K562 (cell line): ENCODE measurements at regions not wholly inside any gene's neighbourhood (a gene's known extent, or its start where the extent isn't known, plus 50 kb on each side); places are given as distances from the start of the nearest gene placed in this dataset.

Experiments
- ATAC-seq: fragments of 200-7000 bp; cut with Tn5 transposase; 3 replicates; pipeline ENCODE4 v1.9.1; 2020; ENCODE audit warnings: moderate library complexity
- BruUV-seq: library from RNA; stranded (reverse); fragments of 400-500 nt; replicated peaks from 2 replicates; lab custom pipeline; 2021; lab: Mats Ljungman, UMichigan
- CTCF ChIA-PET: fragments of 300-600 bp; formaldehyde crosslinking; extraction: SDS; loops from one replicate; lab custom pipeline; 2021; ENCODE audit warnings: low intra/inter-chr PET ratio; lab: Yijun Ruan, JAX
- POLR2A ChIA-PET: fragments of 300-600, 350-650 bp; sonication (Branson Sonifier 250); formaldehyde crosslinking; extraction: SDS; loops from one replicate; lab custom pipeline; 2021; ENCODE audit warnings: antibody characterized with exemption, inconsistent platforms; lab: Yijun Ruan, JAX
- DNase-seq, 4 experiments: peaks; one replicate each; pipeline versions ENCODE4 v3.0.0 to v3.0.0-alpha.2; 2011 to 2018; ENCODE audit warnings: low spot score in 3 of 4, mixed read lengths in 3 of 4; ENCODE audit errors: extremely low read depth in 1 of 4
- FAIRE-seq: peaks from 2 replicates; lab custom pipeline; 2011; peaks lifted over from hg19 to GRCh38; lab: Jason Lieb, UNC
- H2AFZ ChIP-seq: 2 replicates; pipeline ENCODE4 v1.6.0; 2011; ENCODE audit warnings: low read depth, low read length, control low read depth, inconsistent platforms
- H3K27ac ChIP-seq: fragments of 200-600 bp; 3 replicates; pipeline ENCODE4 v1.8.0; 2011; ENCODE audit warnings: low read depth, mild to moderate bottlenecking, control low read depth, inconsistent platforms, low read length, moderate library complexity, mixed read lengths; ENCODE audit errors: extremely low read depth
- H3K27me3 ChIP-seq, 2 experiments: fragments of 300-600 bp in 1 of 2; 2 replicates in 1 of 2; 3 replicates in 1 of 2; pipeline versions ENCODE4 v1.6.0 to v1.8.0; 2011; ENCODE audit warnings: inconsistent platforms in 2 of 2, low read length in 2 of 2, mild to moderate bottlenecking in 1 of 2, mixed read lengths in 1 of 2, moderate library complexity in 1 of 2; ENCODE audit not compliant: control insufficient read depth in 2 of 2, insufficient read depth in 2 of 2
- H3K36me3 ChIP-seq: fragments of 300-600 bp; 3 replicates; pipeline ENCODE4 v1.8.0; 2011; ENCODE audit warnings: mild to moderate bottlenecking, low read length, inconsistent platforms; ENCODE audit not compliant: control insufficient read depth, insufficient read depth
- H3K4me1 ChIP-seq, 2 experiments: fragments of 200-600 bp in 1 of 2; replicated peaks in 1 of 2; 2 replicates in 1 of 2; 3 replicates in 1 of 2; pipeline versions ENCODE4 v1.5.1 to v1.8.0; 2011; ENCODE audit warnings: inconsistent platforms in 2 of 2, low read length in 2 of 2, mild to moderate bottlenecking in 1 of 2, mixed read lengths in 1 of 2, moderate library complexity in 1 of 2; ENCODE audit not compliant: control insufficient read depth in 2 of 2, insufficient read depth in 2 of 2
- H3K4me2 ChIP-seq: 2 replicates; pipeline ENCODE4 v1.6.1; 2011; ENCODE audit warnings: low read length, control low read depth, inconsistent platforms, mixed read lengths; ENCODE audit not compliant: insufficient read depth
- H3K4me3 ChIP-seq: fragments of 200-600 bp; sonication (generic), shearing (Covaris generic); 2 replicates; pipeline ENCODE4 v1.5.1; 2016; ENCODE audit warnings: control low read depth, inconsistent platforms
- H3K79me2 ChIP-seq: fragments of 200-600 bp; 3 replicates; pipeline ENCODE4 v1.8.0; 2011; ENCODE audit warnings: low read length, inconsistent platforms; ENCODE audit not compliant: control insufficient read depth, insufficient read depth
- H3K9ac ChIP-seq, 2 experiments: 2 replicates each; pipeline versions ENCODE4 v1.6.0 to v1.6.1; 2011; ENCODE audit warnings: low read depth in 2 of 2, low read length in 2 of 2, control low read depth in 1 of 2, inconsistent platforms in 1 of 2, mild to moderate bottlenecking in 1 of 2, mixed read lengths in 1 of 2; ENCODE audit not compliant: insufficient read depth in 1 of 2
- H3K9me1 ChIP-seq: one replicate; pipeline ENCODE4 v1.6.0; 2011; ENCODE audit warnings: inconsistent platforms, mild to moderate bottlenecking, low read length, moderate library complexity; ENCODE audit not compliant: control insufficient read depth, insufficient read depth
- H3K9me3 ChIP-seq: replicated peaks from 2 replicates; pipeline ENCODE4 v1.5.1; 2011; ENCODE audit warnings: low read depth, low read length, inconsistent platforms; ENCODE audit not compliant: control insufficient read depth, insufficient read depth
- H4K20me1 ChIP-seq: replicated peaks from 2 replicates; pipeline ENCODE4 v1.6.1; 2011; ENCODE audit warnings: low read length, inconsistent platforms, mixed read lengths; ENCODE audit not compliant: control insufficient read depth, insufficient read depth
- BCL6 ChIP-seq: fragments of 250-450 bp; sonication (Bioruptor Pico); IDR thresholded peaks from 2 replicates; pipeline ENCODE4 v1.4.0; 2020
- FOXM1 ChIP-seq, 2 experiments: fragments of 450-650 bp in 1 of 2; sonication (generic) in 1 of 2; formaldehyde crosslinking in 1 of 2; IDR thresholded peaks; 2 replicates each; pipeline versions ENCODE4 v1.6.1 to v1.9.0; 2017 to 2022; ENCODE audit warnings: low read depth in 2 of 2, mild to moderate bottlenecking in 2 of 2, missing genetic modification reagents in 1 of 2, moderate library complexity in 1 of 2
- RAD21 ChIP-seq, 2 experiments: fragments of 250-450 bp in 1 of 2; fragments of 450-650 bp in 1 of 2; sonication (Bioruptor Pico) in 1 of 2; formaldehyde crosslinking in 1 of 2; IDR thresholded peaks in 1 of 2; conservative IDR thresholded peaks in 1 of 2; 2 replicates each; pipeline versions ENCODE4 v1.4.0 to v1.8.0; 2020 to 2022; ENCODE audit warnings: mild to moderate bottlenecking in 2 of 2, moderate library complexity in 1 of 2
- WGBS: fragments of 100-300 bp; shearing (Covaris generic); methylation state at CpG from one replicate; pipeline ENCODE4 v1.1.6; 2016; ENCODE audit warnings: low coverage, mixed read lengths; ENCODE audit not compliant: insufficient coverage; ENCODE audit errors: missing lambda C conversion rate; 5-methylcytosine and 5-hydroxymethylcytosine counted together
- in situ Hi-C: fragments of 300-500 bp; cut with MboI; formaldehyde crosslinking; loops from 4 replicates; pipeline ENCODE4 v1.15.0; 2018; ENCODE audit warnings: inconsistent platforms, mixed read lengths
- intact Hi-C: fragments of 100-400 bp; cut with micrococcal nuclease; formaldehyde crosslinking; loops from 2 replicates; pipeline ENCODE4 v1.14.2; 2022
- TF ChIP-seq, protein P1 (sequence below), 2 experiments: fragments of 450-650 bp; IDR thresholded peaks; 2 replicates each; pipeline ENCODE4 v1.6.1; 2016; ENCODE audit warnings: mild to moderate bottlenecking in 2 of 2, borderline replicate concordance in 1 of 2, low read depth in 1 of 2, moderate library complexity in 1 of 2
- TF ChIP-seq, protein P2 (sequence below): sonication (generic); formaldehyde crosslinking; IDR thresholded peaks from 2 replicates; pipeline ENCODE4 v1.8.0; 2022; ENCODE audit warnings: missing genetic modification reagents, mild to moderate bottlenecking, borderline replicate concordance

DNA sequence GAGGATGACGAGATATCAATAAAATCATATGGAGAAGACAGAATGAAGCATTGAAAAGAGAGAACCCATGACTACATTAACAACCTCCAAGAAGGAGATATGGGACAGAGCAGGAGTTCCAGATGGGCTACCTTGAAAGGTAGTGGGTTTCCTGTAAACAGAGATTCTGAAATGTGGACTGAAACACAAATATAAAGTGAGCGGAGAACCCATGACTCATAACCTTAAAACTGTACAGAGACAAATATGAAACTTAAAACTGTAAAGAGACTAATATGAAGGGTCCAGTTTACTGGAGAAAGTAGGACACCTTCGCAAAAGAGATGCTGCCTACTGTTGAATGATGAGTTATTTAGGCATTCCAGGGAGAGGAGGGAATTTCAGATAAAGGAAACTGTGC, 383.7 kb downstream of the CAAP1 start:
- intact Hi-C loops (no loop called here), in situ Hi-C loops (no loop called here)
- ChIA-PET POLR2A (no interaction called here), CTCF (no interaction called here)
- FAIRE-seq (no peak), DNase-seq (no peak), ATAC-seq (no peak)
- Histone ChIP-seq H3K9me3 (no peaks in the 10 kb centered on the region), H3K27ac (no peak overlapping the region), H3K4me2 (no peak overlapping the region), H3K9ac (no peak overlapping the region), H3K79me2 (no peaks in the 10 kb centered on the region), H4K20me1 (no peaks in the 10 kb centered on the region), H3K9me1 (no peaks in the 10 kb centered on the region), H3K4me1 (no peaks in the 10 kb centered on the region), H3K4me3 (no peak overlapping the region), H3K27me3 (no peaks in the 10 kb centered on the region), H3K36me3 (no peaks in the 10 kb centered on the region), H2AFZ (no peak overlapping the region)
- TF ChIP-seq RAD21 (CRISPR knock-in tag; conservative IDR thresholded peaks at IDR 0.05 in 1 of 2, IDR thresholded peaks at IDR 0.05 in 1 of 2) (no peak), BCL6 (CRISPR knock-in tag) (no peak), FOXM1 (IDR thresholded peaks at IDR 0.05; ENCODE audit: low read depth) (no peak), FOXM1 (CRISPR knock-in tag; IDR thresholded peaks at IDR 0.05; ENCODE audit: low read depth) (no peak)
- TF ChIP-seq, protein P1, sequence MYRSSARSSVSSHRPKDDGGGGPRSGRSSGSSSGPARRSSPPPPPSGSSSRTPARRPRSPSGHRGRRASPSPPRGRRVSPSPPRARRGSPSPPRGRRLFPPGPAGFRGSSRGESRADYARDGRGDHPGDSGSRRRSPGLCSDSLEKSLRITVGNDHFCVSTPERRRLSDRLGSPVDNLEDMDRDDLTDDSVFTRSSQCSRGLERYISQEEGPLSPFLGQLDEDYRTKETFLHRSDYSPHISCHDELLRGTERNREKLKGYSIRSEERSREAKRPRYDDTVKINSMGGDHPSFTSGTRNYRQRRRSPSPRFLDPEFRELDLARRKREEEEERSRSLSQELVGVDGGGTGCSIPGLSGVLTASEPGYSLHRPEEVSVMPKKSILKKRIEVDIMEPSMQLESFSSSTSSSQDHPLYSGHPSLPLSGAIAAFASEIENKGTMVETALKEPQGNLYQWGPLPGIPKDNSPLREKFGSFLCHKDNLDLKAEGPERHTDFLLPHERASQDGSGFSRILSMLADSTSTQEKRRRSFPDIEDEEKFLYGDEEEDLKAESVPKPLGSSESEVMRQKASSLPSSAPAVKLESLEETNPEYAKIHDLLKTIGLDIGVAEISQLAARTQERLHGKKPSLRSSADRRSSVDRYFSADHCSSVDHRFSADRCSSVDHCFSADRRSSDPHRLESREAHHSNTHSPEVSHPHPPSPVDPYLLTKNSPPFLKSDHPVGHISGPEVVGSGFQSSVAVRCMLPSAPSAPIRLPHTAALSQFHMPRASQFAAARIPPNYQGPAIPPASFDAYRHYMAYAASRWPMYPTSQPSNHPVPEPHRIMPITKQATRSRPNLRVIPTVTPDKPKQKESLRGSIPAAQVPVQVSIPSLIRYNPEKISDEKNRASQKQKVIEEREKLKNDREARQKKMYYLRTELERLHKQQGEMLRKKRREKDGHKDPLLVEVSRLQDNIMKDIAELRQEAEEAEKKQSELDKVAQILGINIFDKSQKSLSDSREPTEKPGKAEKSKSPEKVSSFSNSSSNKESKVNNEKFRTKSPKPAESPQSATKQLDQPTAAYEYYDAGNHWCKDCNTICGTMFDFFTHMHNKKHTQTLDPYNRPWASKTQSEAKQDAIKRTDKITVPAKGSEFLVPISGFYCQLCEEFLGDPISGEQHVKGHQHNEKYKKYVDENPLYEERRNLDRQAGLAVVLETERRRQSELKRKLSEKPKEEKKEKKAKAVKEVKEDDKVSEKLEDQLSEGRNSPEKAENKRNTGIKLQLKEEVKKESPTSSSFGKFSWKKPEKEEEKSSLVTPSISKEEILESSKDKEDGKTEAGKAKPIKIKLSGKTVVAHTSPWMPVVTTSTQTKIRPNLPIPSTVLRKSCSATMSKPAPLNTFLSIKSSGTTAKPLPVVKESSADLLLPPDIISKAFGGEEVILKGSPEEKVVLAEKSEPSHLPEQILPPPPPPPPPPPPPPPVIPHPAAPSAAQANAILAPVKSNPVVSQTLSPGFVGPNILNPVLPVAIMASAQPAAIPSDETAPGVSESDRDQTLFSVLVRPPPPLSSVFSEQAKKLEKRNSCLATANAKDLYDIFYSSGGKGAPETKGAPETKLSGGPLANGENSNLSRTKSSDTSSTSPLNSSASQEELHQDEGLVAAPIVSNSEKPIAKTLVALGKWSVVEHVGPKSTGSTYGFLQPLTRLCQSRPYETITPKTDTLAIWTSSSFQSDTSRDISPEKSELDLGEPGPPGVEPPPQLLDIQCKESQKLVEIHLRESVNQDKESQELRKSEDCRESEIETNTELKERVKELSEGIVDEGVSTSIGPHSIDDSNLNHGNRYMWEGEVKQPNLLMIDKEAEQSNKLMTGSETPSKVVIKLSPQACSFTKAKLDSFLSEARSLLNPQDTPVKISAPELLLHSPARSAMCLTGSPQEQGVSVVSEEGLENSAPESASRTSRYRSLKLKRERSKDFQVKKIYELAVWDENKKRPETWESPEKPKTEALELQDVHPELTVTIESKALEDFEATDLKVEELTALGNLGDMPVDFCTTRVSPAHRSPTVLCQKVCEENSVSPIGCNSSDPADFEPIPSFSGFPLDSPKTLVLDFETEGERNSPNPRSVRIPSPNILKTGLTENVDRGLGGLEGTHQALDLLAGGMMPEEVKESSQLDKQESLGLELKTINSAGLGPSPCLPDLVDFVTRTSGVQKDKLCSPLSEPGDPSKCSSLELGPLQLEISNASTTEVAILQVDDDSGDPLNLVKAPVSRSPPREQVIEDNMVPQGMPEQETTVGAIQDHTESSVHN (IDR thresholded peaks at IDR 0.05; ENCODE audit: borderline replicate concordance in 1 of 2, low read depth in 1 of 2), result no peak
- TF ChIP-seq, protein P2, sequence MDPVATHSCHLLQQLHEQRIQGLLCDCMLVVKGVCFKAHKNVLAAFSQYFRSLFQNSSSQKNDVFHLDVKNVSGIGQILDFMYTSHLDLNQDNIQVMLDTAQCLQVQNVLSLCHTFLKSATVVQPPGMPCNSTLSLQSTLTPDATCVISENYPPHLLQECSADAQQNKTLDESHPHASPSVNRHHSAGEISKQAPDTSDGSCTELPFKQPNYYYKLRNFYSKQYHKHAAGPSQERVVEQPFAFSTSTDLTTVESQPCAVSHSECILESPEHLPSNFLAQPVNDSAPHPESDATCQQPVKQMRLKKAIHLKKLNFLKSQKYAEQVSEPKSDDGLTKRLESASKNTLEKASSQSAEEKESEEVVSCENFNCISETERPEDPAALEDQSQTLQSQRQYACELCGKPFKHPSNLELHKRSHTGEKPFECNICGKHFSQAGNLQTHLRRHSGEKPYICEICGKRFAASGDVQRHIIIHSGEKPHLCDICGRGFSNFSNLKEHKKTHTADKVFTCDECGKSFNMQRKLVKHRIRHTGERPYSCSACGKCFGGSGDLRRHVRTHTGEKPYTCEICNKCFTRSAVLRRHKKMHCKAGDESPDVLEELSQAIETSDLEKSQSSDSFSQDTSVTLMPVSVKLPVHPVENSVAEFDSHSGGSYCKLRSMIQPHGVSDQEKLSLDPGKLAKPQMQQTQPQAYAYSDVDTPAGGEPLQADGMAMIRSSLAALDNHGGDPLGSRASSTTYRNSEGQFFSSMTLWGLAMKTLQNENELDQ (CRISPR knock-in tag), result no peak
- BruUV-seq, result no TSS peak
- no CpG with 5 or more reads among the region's 3 CpGs for WGBS
